ENCODE measurements at regions not wholly inside any gene's neighbourhood (a gene's known extent, or its start where the extent isn't known, plus 50 kb on each side); places are given as distances from the start of the nearest gene placed in this dataset.

DNA sequence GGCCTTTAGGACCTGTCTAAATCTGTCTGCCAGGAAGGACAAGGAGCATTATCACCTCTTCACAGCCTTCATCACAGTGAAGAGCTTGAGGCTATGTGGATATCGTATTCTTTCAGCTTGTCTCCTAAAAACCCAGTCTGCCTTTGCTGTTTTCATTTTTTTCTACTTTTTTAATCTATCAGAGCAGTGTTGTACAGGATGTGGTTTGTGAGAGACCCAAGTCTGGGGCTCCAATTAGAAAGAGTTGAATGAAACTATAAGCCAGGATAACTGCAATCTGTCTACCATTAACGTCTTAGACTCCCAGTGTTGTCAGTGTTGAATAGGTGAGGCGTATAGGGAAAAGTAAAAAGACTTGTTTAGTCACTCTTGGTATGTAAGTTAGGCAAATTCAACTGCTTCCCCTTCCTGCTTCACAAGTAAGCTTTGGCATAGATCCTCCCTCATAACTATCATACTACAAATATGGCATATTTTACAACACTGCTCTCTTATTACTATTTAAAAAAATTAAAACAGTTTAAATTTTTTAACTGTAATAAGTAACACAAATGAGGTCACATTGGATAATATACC, 1225.8 kb upstream of the PRMT6 start:
- H3K79me2 ChIP-seq (ENCODE audit: low read length): no peaks in the 10 kb centered on the region
- H3K4me3 ChIP-seq (ENCODE audit: low read length): no peak overlapping the region
- H3K27me3 ChIP-seq (ENCODE audit: low read depth, low read length): no peaks in the 10 kb centered on the region
- H3K9me3 ChIP-seq (ENCODE audit: insufficient read depth, low read length): no peaks in the 10 kb centered on the region
- H3K27ac ChIP-seq (ENCODE audit: low read length): no peak overlapping the region
- H2AFZ ChIP-seq (ENCODE audit: low read depth, low read length): 0 out of 2 replicates have a peak overlapping the region, but pooled peaks have one; percentile 3
- H3K9ac ChIP-seq (ENCODE audit: low read length): no peak overlapping the region
- H3K4me2 ChIP-seq (ENCODE audit: low read length): no peak overlapping the region
- no peaks in the 10 kb centered on the region for H3K4me1 ChIP-seq (ENCODE audit: low read length)
- TF ChIP-seq, protein P1, sequence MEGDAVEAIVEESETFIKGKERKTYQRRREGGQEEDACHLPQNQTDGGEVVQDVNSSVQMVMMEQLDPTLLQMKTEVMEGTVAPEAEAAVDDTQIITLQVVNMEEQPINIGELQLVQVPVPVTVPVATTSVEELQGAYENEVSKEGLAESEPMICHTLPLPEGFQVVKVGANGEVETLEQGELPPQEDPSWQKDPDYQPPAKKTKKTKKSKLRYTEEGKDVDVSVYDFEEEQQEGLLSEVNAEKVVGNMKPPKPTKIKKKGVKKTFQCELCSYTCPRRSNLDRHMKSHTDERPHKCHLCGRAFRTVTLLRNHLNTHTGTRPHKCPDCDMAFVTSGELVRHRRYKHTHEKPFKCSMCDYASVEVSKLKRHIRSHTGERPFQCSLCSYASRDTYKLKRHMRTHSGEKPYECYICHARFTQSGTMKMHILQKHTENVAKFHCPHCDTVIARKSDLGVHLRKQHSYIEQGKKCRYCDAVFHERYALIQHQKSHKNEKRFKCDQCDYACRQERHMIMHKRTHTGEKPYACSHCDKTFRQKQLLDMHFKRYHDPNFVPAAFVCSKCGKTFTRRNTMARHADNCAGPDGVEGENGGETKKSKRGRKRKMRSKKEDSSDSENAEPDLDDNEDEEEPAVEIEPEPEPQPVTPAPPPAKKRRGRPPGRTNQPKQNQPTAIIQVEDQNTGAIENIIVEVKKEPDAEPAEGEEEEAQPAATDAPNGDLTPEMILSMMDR (IDR thresholded peaks at IDR 0.05; ENCODE audit: low read depth, low read length): no peak
- TF ChIP-seq EZH2phosphoT487 (IDR thresholded peaks at IDR 0.05; ENCODE audit: low read depth): no peak
- H3K36me3 ChIP-seq (replicated peaks; ENCODE audit: low read depth, low read length): no peaks in the 10 kb centered on the region
- no peaks in the 10 kb centered on the region for H4K20me1 ChIP-seq (ENCODE audit: insufficient read depth, low read length)

DNA sequence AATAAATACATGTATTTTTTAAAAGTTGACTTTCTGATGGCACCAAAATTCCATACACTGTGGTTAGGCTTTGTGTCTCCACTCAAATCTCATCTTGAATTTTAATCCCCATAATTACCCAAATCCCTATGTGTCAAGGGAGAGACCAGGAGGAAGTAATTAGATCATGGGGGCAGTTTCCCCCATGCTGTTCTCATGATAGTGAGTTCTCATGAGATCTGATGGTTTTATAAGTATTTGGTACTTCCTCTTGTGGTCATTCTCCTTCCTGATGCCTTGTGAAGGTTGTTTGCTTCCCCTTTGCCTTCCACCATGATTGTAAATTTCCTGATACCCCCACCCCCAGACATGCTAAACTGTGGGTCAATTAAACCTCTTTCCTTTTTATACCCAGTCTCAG, 1218.4 kb upstream of the PRMT6 start:
- no peaks in the 10 kb centered on the region for H4K20me1 ChIP-seq (ENCODE audit: insufficient read depth, low read length)
- H3K27me3 ChIP-seq (ENCODE audit: low read depth, low read length): no peaks in the 10 kb centered on the region
- no peaks in the 10 kb centered on the region for H3K79me2 ChIP-seq (ENCODE audit: low read length)
- H3K4me1 ChIP-seq (ENCODE audit: low read length): peaks cover 13% of the 10 kb centered on the region
- no peaks in the 10 kb centered on the region for H3K36me3 ChIP-seq (replicated peaks; ENCODE audit: low read depth, low read length)
- no peak overlapping the region for H3K27ac ChIP-seq (ENCODE audit: low read length)
- no peak overlapping the region for H3K4me2 ChIP-seq (ENCODE audit: low read length)
- no peaks in the 10 kb centered on the region for H3K9me3 ChIP-seq (ENCODE audit: insufficient read depth, low read length)
- H3K4me3 ChIP-seq (ENCODE audit: low read length): no peak overlapping the region
- no peak overlapping the region for H2AFZ ChIP-seq (ENCODE audit: low read depth, low read length)
- TF ChIP-seq, protein P1 (IDR thresholded peaks at IDR 0.05; ENCODE audit: low read depth, low read length): no peak
- TF ChIP-seq EZH2phosphoT487 (IDR thresholded peaks at IDR 0.05; ENCODE audit: low read depth): no peak
- no peak overlapping the region for H3K9ac ChIP-seq (ENCODE audit: low read length)

DNA sequence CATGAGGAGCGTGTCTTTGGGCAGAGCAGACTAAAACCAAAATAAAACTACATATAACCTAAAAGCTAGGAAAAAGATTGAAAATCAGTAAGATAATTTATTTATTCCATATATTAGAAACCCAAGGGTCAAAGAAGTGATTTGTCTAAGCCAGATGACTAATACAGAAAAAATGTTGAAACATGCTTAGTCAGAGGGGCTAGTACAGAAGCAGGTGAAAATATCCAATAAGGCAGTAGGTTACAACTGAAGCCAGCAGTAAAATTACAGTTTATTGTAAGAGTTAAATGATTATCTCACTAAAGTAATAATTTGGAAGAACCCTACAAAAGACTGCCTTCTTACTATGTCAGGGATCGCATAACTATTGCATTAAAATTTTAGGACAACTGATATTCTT, 1190.9 kb upstream of the PRMT6 start:
- H3K4me1 ChIP-seq (ENCODE audit: low read length): no peaks in the 10 kb centered on the region
- no peak overlapping the region for H3K4me3 ChIP-seq (ENCODE audit: low read length)
- no peaks in the 10 kb centered on the region for H3K36me3 ChIP-seq (replicated peaks; ENCODE audit: low read depth, low read length)
- no peak overlapping the region for H2AFZ ChIP-seq (ENCODE audit: low read depth, low read length)
- TF ChIP-seq, protein P1 (IDR thresholded peaks at IDR 0.05; ENCODE audit: low read depth, low read length): no peak
- TF ChIP-seq EZH2phosphoT487 (IDR thresholded peaks at IDR 0.05; ENCODE audit: low read depth): no peak
- H3K9me3 ChIP-seq (ENCODE audit: insufficient read depth, low read length): no peaks in the 10 kb centered on the region
- H3K79me2 ChIP-seq (ENCODE audit: low read length): no peaks in the 10 kb centered on the region
- no peaks in the 10 kb centered on the region for H3K27me3 ChIP-seq (ENCODE audit: low read depth, low read length)
- no peak overlapping the region for H3K4me2 ChIP-seq (ENCODE audit: low read length)
- no peak overlapping the region for H3K27ac ChIP-seq (ENCODE audit: low read length)
- H3K9ac ChIP-seq (ENCODE audit: low read length): no peak overlapping the region
- H4K20me1 ChIP-seq (ENCODE audit: insufficient read depth, low read length): no peaks in the 10 kb centered on the region

DNA sequence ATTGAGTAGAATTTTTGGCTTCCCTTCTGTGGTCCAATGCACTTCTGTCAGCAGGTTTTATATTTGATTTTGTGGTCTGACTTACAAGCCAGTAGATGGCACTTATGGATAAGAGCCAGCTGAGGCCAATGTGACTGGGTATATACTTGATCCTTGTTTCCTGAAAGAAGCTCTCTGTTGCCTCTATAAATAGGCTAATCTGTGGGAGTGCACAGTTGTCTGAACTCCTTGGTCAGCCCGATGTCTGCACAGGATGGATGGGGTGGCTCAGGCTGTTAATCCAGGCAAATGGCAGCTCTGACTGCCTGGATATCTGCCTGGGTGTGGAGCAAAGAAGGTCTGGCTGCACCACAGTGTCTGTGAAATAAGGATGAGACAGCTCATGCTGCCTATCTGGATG, 1183.7 kb upstream of the PRMT6 start:
- Histone ChIP-seq H3K79me2 (ENCODE audit: low read length) (no peaks in the 10 kb centered on the region), H3K27me3 (ENCODE audit: low read depth, low read length) (no peaks in the 10 kb centered on the region)

More for the DNA sequence above, 1183.7 kb upstream of the PRMT6 start:
- H3K4me1 ChIP-seq (ENCODE audit: low read length): peaks cover 14% of the 10 kb centered on the region
- peaks cover 11% of the 10 kb centered on the region for H3K36me3 ChIP-seq (replicated peaks; ENCODE audit: low read depth, low read length)
- no peak for TF ChIP-seq EZH2phosphoT487 (IDR thresholded peaks at IDR 0.05; ENCODE audit: low read depth)
- TF ChIP-seq, protein P1 (IDR thresholded peaks at IDR 0.05; ENCODE audit: low read depth, low read length): peak; percentile 31
- peaks cover 5% of the 10 kb centered on the region for H3K9me3 ChIP-seq (ENCODE audit: insufficient read depth, low read length)
- H3K27ac ChIP-seq (ENCODE audit: low read length): no peak overlapping the region
- no peak overlapping the region for H3K4me3 ChIP-seq (ENCODE audit: low read length)
- H3K4me2 ChIP-seq (ENCODE audit: low read length): no peak overlapping the region
- H2AFZ ChIP-seq (ENCODE audit: low read depth, low read length): no peak overlapping the region
- no peaks in the 10 kb centered on the region for H4K20me1 ChIP-seq (ENCODE audit: insufficient read depth, low read length)
- no peak overlapping the region for H3K9ac ChIP-seq (ENCODE audit: low read length)

All from OCI-LY3 (cell line).